ENCODE measurements at regions not wholly inside any gene's neighbourhood (a gene's known extent, or its start where the extent isn't known, plus 50 kb on each side); places are given as distances from the start of the nearest gene placed in this dataset.

- no peaks in the 10 kb centered on the region for H3K4me1 ChIP-seq
- WGBS: 54% methylated on average over 2 of the region's 2 CpGs
- no peaks in the 10 kb centered on the region for H3K27me3 ChIP-seq
- H3K27ac ChIP-seq: no peak overlapping the region
- no peak for TF ChIP-seq POLR2A (IDR thresholded peaks at IDR 0.05)
- no peak for TF ChIP-seq EP300 (IDR thresholded peaks at IDR 0.05)
- no peak for TF ChIP-seq POLR2AphosphoS5 (IDR thresholded peaks at IDR 0.05)
- TF ChIP-seq, protein P1, sequence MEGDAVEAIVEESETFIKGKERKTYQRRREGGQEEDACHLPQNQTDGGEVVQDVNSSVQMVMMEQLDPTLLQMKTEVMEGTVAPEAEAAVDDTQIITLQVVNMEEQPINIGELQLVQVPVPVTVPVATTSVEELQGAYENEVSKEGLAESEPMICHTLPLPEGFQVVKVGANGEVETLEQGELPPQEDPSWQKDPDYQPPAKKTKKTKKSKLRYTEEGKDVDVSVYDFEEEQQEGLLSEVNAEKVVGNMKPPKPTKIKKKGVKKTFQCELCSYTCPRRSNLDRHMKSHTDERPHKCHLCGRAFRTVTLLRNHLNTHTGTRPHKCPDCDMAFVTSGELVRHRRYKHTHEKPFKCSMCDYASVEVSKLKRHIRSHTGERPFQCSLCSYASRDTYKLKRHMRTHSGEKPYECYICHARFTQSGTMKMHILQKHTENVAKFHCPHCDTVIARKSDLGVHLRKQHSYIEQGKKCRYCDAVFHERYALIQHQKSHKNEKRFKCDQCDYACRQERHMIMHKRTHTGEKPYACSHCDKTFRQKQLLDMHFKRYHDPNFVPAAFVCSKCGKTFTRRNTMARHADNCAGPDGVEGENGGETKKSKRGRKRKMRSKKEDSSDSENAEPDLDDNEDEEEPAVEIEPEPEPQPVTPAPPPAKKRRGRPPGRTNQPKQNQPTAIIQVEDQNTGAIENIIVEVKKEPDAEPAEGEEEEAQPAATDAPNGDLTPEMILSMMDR (IDR thresholded peaks at IDR 0.05): no peak
- H3K36me3 ChIP-seq: no peaks in the 10 kb centered on the region
- no peak for DNase-seq (ENCODE audit: low spot score in 2 of 2)
- no peaks in the 10 kb centered on the region for H3K9me3 ChIP-seq
- no peak overlapping the region for H3K4me3 ChIP-seq
These were observed 470.3 kb downstream of the FOXG1 start for GRCh38 chr14:29236848-29237247.

- 93% methylated on average over 3 of the region's 3 CpGs for WGBS
These were observed 473.5 kb downstream of the FOXG1 start for GRCh38 chr14:29240066-29240465.

GRCh38 chr14:29242755-29243754 is 476.5 kb downstream of the FOXG1 start:
- no peak for DNase-seq (ENCODE audit: low spot score in 2 of 2)
- H3K36me3 ChIP-seq: no peaks in the 10 kb centered on the region
- H3K4me1 ChIP-seq: no peaks in the 10 kb centered on the region
- H3K4me3 ChIP-seq: no peak overlapping the region
- no peak overlapping the region for H3K27ac ChIP-seq
- H3K9me3 ChIP-seq: no peaks in the 10 kb centered on the region
- WGBS: 73% methylated on average over 6 of the region's 6 CpGs
- H3K27me3 ChIP-seq: no peaks in the 10 kb centered on the region
- TF ChIP-seq EP300 (IDR thresholded peaks at IDR 0.05) (no peak), POLR2A (IDR thresholded peaks at IDR 0.05) (no peak), POLR2AphosphoS5 (IDR thresholded peaks at IDR 0.05) (no peak)
- TF ChIP-seq, protein P1 (IDR thresholded peaks at IDR 0.05): no peak

More at GRCh38 chr14:29240066-29240465, 473.5 kb downstream of the FOXG1 start:
- Histone ChIP-seq H3K4me3 (no peak overlapping the region), H3K27ac (no peak overlapping the region), H3K4me1 (no peaks in the 10 kb centered on the region), H3K27me3 (no peaks in the 10 kb centered on the region), H3K36me3 (no peaks in the 10 kb centered on the region), H3K9me3 (no peaks in the 10 kb centered on the region)
- DNase-seq (ENCODE audit: low spot score in 2 of 2): no peak
- no peak for TF ChIP-seq POLR2A (IDR thresholded peaks at IDR 0.05)
- no peak for TF ChIP-seq POLR2AphosphoS5 (IDR thresholded peaks at IDR 0.05)
- TF ChIP-seq, protein P1 (IDR thresholded peaks at IDR 0.05): no peak
- no peak for TF ChIP-seq EP300 (IDR thresholded peaks at IDR 0.05)

DNA sequence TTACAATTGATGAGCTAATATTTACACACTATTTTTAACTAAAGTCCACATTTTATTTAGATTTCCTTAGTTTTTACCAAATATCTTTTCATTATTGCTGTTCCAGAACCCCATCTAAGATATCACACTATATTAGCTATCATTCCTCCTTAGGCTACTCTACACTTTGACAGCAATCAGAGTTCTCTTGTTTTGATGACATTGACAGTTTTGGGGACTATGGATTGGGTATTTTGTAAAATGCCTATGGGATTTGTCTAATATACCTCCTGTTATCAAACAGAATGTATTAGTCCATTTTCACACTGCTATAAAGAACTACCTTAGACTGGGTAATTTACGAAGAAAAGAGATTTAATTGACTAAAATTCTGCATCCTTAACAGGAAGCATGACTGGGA is 489.1 kb downstream of the FOXG1 start:
- Histone ChIP-seq H3K4me1 (no peaks in the 10 kb centered on the region), H3K9me3 (no peaks in the 10 kb centered on the region), H3K4me3 (no peak overlapping the region), H3K27me3 (no peaks in the 10 kb centered on the region), H3K36me3 (no peaks in the 10 kb centered on the region), H3K27ac (no peak overlapping the region)
- TF ChIP-seq POLR2A (IDR thresholded peaks at IDR 0.05) (no peak), POLR2AphosphoS5 (IDR thresholded peaks at IDR 0.05) (no peak), EP300 (IDR thresholded peaks at IDR 0.05) (no peak)
- TF ChIP-seq, protein P1 (IDR thresholded peaks at IDR 0.05): no peak
- no peak for DNase-seq (ENCODE audit: low spot score in 2 of 2)
- 93% methylated on average over 1 of the region's 1 CpG for WGBS

DNA sequence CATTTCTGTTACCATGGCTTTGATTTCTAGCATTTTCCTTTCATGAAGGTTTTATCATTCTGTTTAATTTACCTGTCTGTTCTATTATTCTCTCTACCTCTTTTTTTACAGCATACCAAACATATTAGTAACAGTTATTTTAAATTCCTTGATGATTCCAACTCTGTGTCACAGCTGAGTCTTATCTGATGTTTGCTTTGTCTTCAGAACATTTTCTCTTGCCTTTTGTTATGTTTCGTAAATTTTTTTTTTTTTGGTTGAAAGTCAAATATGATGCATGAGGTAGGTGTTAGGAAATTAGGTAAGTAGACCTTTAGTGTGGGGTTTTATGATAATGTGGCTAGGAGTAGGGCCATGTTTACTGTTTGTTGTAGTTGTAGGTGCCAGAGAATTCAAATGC is 496.4 kb downstream of the FOXG1 start:
- H3K4me3 ChIP-seq: no peak overlapping the region
- WGBS: 81% methylated on average over 1 of the region's 1 CpG
- TF ChIP-seq, protein P1 (IDR thresholded peaks at IDR 0.05): no peak
- no peak for TF ChIP-seq EP300 (IDR thresholded peaks at IDR 0.05)
- TF ChIP-seq POLR2AphosphoS5 (IDR thresholded peaks at IDR 0.05): no peak
- TF ChIP-seq POLR2A (IDR thresholded peaks at IDR 0.05): no peak

More for the DNA sequence above, 496.4 kb downstream of the FOXG1 start:
- DNase-seq (ENCODE audit: low spot score in 2 of 2): no peak
- H3K9me3 ChIP-seq: no peaks in the 10 kb centered on the region
- H3K27me3 ChIP-seq: no peaks in the 10 kb centered on the region
- H3K4me1 ChIP-seq: no peaks in the 10 kb centered on the region
- no peaks in the 10 kb centered on the region for H3K36me3 ChIP-seq
- no peak overlapping the region for H3K27ac ChIP-seq

Measured in suprapubic skin (tissue), 4 donors.